ENCODE measurements at regions not wholly inside any gene's neighbourhood (a gene's known extent, or its start where the extent isn't known, plus 50 kb on each side); places are given as distances from the start of the nearest gene placed in this dataset.

- H3K4me3 ChIP-seq (ENCODE audit: low read depth, low read length, poor library complexity, severe bottlenecking): no peak overlapping the region
- CTCF ChIA-PET (ENCODE audit: unreplicated experiment): no interaction called here
- POLR2A ChIA-PET: no interaction called here
- BruUV-seq (replicated peaks): no TSS peak
- intact Hi-C loops (cut with micrococcal nuclease; ENCODE audit: unreplicated experiment): no loop called here
- H4K20me1 ChIP-seq (ENCODE audit: insufficient read depth, low read length): no peaks in the 10 kb centered on the region
- H3K79me2 ChIP-seq (ENCODE audit: insufficient read depth, low read depth, low read length): no peaks in the 10 kb centered on the region
- H3K9me3 ChIP-seq (ENCODE audit: low read length): no peaks in the 10 kb centered on the region
- no peak overlapping the region for H2AFZ ChIP-seq (ENCODE audit: low read length)
- H3K4me1 ChIP-seq (ENCODE audit: insufficient read depth, low read length, poor library complexity, severe bottlenecking): no peaks in the 10 kb centered on the region
- TF ChIP-seq EZH2phosphoT487 (IDR thresholded peaks at IDR 0.05; ENCODE audit: borderline replicate concordance, low read depth, low read length) (no peak), CTCF (conservative IDR thresholded peaks at IDR 0.05; ENCODE audit: low read length) (no peak)
- no peak for DNase-seq (ENCODE audit: low spot score)
- H3K4me2 ChIP-seq (ENCODE audit: low read length): no peak overlapping the region
- no peak overlapping the region for H3K27ac ChIP-seq (ENCODE audit: low read depth, low read length, poor library complexity, severe bottlenecking)
- no peaks in the 10 kb centered on the region for H3K36me3 ChIP-seq (ENCODE audit: insufficient read depth, low read length)
- H3K9me2 ChIP-seq (ENCODE audit: insufficient read depth, low read length): no peaks in the 10 kb centered on the region
These were observed 65.2 kb upstream of the IFNLR1 start for GRCh38 chr1:24252185-24252780.

- BruUV-seq (replicated peaks): no TSS peak
- no peak overlapping the region for H3K4me2 ChIP-seq (ENCODE audit: low read length)
- DNase-seq (ENCODE audit: low spot score): no peak
These were observed 64.4 kb upstream of the IFNLR1 start for GRCh38 chr1:24251501-24251900.

More at GRCh38 chr1:24251501-24251900, 64.4 kb upstream of the IFNLR1 start:
- Histone ChIP-seq H2AFZ (ENCODE audit: low read length) (no peak overlapping the region), H3K36me3 (ENCODE audit: insufficient read depth, low read length) (no peaks in the 10 kb centered on the region), H4K20me1 (ENCODE audit: insufficient read depth, low read length) (no peaks in the 10 kb centered on the region), H3K27ac (ENCODE audit: low read depth, low read length, poor library complexity, severe bottlenecking) (no peak overlapping the region), H3K4me3 (ENCODE audit: low read depth, low read length, poor library complexity, severe bottlenecking) (no peak overlapping the region), H3K9me2 (ENCODE audit: insufficient read depth, low read length) (no peaks in the 10 kb centered on the region), H3K4me1 (ENCODE audit: insufficient read depth, low read length, poor library complexity, severe bottlenecking) (no peaks in the 10 kb centered on the region), H3K79me2 (ENCODE audit: insufficient read depth, low read depth, low read length) (no peaks in the 10 kb centered on the region), H3K9me3 (ENCODE audit: low read length) (no peaks in the 10 kb centered on the region)
- intact Hi-C loops (cut with micrococcal nuclease; ENCODE audit: unreplicated experiment): no loop called here
- TF ChIP-seq CTCF (conservative IDR thresholded peaks at IDR 0.05; ENCODE audit: low read length) (no peak), EZH2phosphoT487 (IDR thresholded peaks at IDR 0.05; ENCODE audit: borderline replicate concordance, low read depth, low read length) (no peak)
- ChIA-PET POLR2A (no interaction called here), CTCF (ENCODE audit: unreplicated experiment) (no interaction called here)
